GM21447 (cell line): ENCODE measurements at regions not wholly inside any gene's neighbourhood (a gene's known extent, or its start where the extent isn't known, plus 50 kb on each side); places are given as distances from the start of the nearest gene placed in this dataset.

Experiments
- ATAC-seq: cut with Tn5 transposase; IDR thresholded peaks from one replicate; pipeline ENCODE4 v1.9.1; 2021; ENCODE audit not compliant: unreplicated experiment

DNA sequence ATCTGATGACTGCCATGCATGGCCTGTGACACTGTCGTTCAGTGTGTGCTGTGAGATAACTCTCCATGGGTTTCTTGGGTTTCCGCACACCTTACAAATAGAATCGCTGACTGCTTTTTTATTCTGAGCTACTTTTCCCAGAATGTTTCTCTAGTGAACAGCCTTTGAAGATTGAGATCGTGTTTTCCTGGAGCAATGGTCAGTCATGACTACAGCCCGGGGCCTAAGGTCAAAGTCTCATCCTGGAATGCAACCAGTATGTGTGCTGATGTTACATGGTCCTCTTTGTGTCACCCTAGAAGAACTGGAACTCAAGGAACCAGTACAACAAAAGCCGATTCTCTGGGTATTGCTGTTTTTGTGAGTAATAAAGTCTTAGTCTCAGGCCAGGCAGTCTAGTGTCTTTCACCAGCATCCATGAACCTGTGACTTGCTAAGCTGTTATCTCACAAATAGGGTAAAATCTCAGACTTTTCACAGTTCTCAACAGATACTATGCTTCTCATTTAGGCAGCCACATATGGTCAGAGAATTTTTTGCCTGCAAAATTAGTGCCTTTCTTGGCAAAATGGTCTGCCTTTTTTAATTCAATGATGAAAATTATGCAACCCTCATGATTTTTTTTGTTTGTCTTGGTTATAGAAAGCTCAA, 124.9 kb upstream of the PIEZO2 start:
- ATAC-seq: no peak

- no peak for ATAC-seq
Measured at GRCh38 chr18:11272516-11272915, 123.1 kb upstream of the PIEZO2 start.

DNA sequence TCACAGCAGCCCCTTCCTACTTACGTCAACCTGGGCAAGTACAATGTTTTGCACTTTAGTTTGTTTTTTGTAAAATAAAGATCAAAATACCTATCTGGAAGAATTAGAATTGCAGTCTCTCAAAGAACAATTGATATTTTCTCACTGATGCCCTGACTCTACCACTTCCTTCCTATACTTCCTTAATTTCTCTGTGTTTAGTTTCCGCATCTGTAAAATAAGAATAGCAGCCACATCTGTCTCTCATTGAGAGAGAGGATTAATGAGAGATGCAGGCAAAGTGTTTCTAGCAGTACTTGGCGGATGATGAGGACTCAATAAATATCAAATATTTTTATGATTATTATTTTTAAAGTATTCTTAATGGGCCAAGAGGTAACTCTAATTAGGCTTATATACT, 122.6 kb upstream of the PIEZO2 start:
- ATAC-seq: no peak

- no peak for ATAC-seq
Measured at GRCh38 chr18:11269257-11269656, 119.9 kb upstream of the PIEZO2 start.

GRCh38 chr18:11268741-11269233, 119.4 kb upstream of the PIEZO2 start:
- ATAC-seq: no peak

- ATAC-seq: no peak
Measured at GRCh38 chr18:11268153-11268552, 118.8 kb upstream of the PIEZO2 start.

GRCh38 chr18:11266781-11267480, 117.6 kb upstream of the PIEZO2 start:
- no peak for ATAC-seq

GRCh38 chr18:11261486-11261885, 112.1 kb upstream of the PIEZO2 start:
- ATAC-seq: no peak

- ATAC-seq: no peak
Measured at GRCh38 chr18:11260961-11261461, 111.6 kb upstream of the PIEZO2 start.

DNA sequence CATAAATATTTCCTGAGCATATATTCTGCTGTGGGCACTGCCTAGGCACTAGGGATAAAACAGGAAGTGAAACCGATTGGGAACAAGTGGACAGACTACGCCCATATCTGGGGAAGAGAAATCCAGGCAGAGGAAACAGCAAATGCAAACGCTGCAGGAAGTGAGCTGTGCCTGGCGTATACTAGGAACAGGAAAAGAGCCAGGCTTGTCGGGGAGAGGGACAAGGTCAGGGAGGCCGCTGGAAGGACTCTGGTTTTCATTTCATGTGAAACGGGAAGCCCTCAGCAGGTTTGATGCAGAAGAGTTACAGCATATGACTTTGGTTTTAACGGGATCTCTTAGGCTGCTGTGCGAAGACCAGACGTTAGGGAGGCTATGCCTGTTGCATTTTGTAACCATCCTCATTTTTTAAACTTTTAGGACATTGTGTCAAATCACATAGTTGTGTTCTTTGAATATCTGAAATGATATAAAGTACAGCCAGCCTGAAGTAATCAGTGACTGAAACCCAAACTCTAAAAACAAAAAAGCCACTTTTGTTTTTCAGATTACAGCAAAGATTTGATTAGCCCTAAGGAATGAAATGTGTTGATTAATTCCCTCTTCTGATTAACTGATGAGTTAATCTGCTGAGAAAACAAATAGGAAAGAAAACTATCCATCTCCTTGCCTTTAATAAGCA, 110.2 kb upstream of the PIEZO2 start:
- ATAC-seq: no peak

DNA sequence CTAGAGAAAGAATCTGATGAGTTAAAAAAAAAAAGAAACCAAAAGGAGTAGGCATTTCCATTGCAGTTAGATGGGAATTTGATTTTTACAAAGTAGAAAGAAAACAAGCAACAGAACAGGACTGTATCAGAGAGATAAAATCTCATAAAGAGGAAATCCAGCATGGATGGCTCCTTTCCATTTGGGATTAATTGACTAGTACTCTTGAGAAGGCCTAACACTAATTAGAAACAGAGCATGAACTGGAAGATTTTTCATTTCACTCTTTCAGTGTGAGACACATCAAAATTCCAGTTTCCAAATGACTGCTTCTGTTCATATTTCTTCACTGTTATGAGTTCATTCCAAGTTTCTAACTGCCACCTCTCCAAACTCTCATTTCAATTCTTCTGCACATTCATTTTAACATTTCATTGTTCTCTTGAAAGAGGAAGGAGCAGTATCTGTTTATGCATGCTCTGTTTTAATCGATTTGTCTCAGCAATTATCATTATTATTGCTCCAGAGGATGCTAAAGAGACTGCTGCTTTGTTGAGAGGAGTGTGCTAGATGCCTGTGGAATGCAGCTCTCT, 108.8 kb upstream of the PIEZO2 start:
- ATAC-seq: no peak

DNA sequence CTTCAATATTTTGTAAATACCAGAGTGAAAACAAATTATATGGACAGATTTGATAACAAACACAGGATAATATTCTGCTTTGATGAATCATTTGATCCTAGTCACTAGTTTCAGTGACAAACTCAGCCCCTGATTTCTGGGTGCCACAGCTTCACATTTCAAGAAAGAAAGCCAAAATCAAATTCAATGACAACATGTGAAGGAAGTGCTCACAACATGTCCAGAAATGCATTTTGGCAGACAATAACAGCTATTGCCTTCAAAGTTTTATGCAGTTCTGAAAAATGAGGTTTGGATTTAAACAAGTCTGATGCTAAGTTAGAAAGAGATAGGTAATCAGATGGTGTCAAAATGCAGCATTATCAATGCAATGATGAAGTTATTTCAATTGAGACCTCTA, 106.9 kb upstream of the PIEZO2 start:
- no peak for ATAC-seq

- ATAC-seq: no peak
Measured at GRCh38 chr18:11251891-11252270, 102.5 kb upstream of the PIEZO2 start.

GRCh38 chr18:11251229-11251890, 102.0 kb upstream of the PIEZO2 start:
- no peak for ATAC-seq

- no peak for ATAC-seq
Measured at GRCh38 chr18:11249391-11249790, 100.0 kb upstream of the PIEZO2 start.

DNA sequence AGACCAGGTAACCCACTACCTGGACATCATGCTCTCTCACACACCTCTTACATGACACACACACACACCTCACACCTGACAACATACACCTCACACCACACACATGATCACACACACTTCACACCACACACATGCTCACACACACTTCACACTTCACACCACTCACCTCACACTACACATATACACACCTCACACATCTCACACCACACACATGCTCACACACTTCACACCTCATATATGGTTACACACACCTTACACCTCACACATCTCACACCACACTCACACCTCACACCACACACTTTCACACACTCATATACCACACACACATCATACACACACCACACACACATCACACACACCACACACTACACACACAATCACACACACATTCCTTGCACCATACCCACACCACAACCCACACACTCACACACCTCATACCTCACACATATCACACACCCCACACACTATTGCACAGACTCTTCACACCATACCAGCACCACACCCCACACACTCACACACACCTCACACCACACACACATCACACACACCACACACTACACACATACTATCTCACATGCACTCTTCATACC, 98.1 kb upstream of the PIEZO2 start:
- no peak for ATAC-seq

GRCh38 chr18:11246495-11247300, 97.3 kb upstream of the PIEZO2 start:
- ATAC-seq: no peak

DNA sequence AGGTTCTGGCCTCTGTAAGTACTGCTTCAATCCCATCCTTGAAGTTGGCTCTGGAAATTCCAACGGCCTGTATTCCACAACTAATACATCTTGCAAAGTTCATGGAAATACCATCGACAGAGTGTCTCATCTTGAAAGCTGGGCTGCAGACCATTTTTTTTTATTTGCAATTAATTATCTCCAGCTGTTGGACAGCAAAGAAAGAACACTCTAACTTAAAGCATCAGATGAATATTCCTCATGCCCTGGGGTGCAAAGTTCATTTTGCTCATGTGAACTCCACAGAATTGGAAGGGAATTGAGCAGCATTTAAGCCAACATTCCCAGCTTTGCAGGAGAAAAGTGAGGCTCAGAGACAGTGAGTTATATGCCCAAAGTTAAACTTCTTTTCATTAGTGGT, 96.5 kb upstream of the PIEZO2 start:
- ATAC-seq: no peak

DNA sequence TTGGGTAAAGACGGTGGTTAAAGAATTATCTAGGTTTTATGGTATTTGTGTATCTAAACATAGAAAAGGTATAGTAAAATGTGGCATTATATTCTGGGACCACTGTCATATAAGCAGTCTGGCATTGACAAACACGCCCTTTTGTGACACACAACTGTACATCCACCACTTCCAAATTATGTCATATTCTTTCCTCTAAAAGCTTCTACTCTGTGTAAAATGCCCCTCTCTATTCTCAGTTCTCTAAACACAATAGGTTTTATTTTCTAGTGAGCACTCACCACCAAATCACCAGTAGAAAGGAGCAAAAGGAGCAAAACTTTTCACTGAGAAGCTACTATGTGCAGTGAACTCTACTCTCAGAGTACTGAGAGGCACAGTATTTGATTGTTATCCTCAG, 88.1 kb upstream of the PIEZO2 start:
- ATAC-seq: no peak

GRCh38 chr18:11237066-11237465, 87.7 kb upstream of the PIEZO2 start:
- ATAC-seq: no peak
